Cardiac muscle cell (in vitro differentiated cells and primary cell): ENCODE measurements at regions not wholly inside any gene's neighbourhood (a gene's known extent, or its start where the extent isn't known, plus 50 kb on each side); places are given as distances from the start of the nearest gene placed in this dataset.

Experiments used
- DNase-seq, 2 donors: peaks; one replicate each; pipeline versions ENCODE4 v3.0.0 to v3.0.0-alpha.2; 2010 to 2017; ENCODE audit warnings: low read depth in 1 of 2, low spot score in 1 of 2
- H3K27ac ChIP-seq: fragments of 200-600 bp; sonication (generic); 2 replicates; pipeline ENCODE4 v1.5.1; 2016
- H3K27me3 ChIP-seq: fragments of 200-600 bp; sonication (generic); 2 replicates; pipeline ENCODE4 v1.6.0; 2016; ENCODE audit warnings: control low read depth
- H3K36me3 ChIP-seq: fragments of 200-600 bp; sonication (generic); 2 replicates; pipeline ENCODE4 v1.5.1; 2016; ENCODE audit warnings: control low read depth
- H3K4me1 ChIP-seq: fragments of 200-600 bp; sonication (generic); 2 replicates; pipeline ENCODE4 v1.8.1; 2017; ENCODE audit warnings: low read depth, mild to moderate bottlenecking, mixed run types
- H3K4me3 ChIP-seq: fragments of 200-600 bp; sonication (generic); 2 replicates; pipeline ENCODE4 v1.5.1; 2016; ENCODE audit warnings: mild to moderate bottlenecking
- H3K9me3 ChIP-seq: fragments of 200-600 bp; sonication (generic); 2 replicates; pipeline ENCODE4 v1.5.1; 2017; ENCODE audit warnings: low read depth, mild to moderate bottlenecking, control low read depth
- TF ChIP-seq, protein P1 (sequence below): IDR thresholded peaks from 2 replicates; pipeline ENCODE4 v1.5.1; 2012; ENCODE audit warnings: low read depth, mild to moderate bottlenecking, low read length

- H3K4me1 ChIP-seq, result no peaks in the 10 kb centered on the region
Measured at GRCh38 chr3:81432456-81432855, 329.0 kb downstream of the GBE1 start.

GRCh38 chr3:81426826-81427577 is 334.4 kb downstream of the GBE1 start:
- Histone ChIP-seq H3K4me1 (no peaks in the 10 kb centered on the region), H3K4me3 (no peak overlapping the region), H3K9me3 (no peaks in the 10 kb centered on the region), H3K36me3 (no peaks in the 10 kb centered on the region), H3K27ac (no peak overlapping the region), H3K27me3 (no peaks in the 10 kb centered on the region)
- no peak for DNase-seq
- TF ChIP-seq, protein P1, sequence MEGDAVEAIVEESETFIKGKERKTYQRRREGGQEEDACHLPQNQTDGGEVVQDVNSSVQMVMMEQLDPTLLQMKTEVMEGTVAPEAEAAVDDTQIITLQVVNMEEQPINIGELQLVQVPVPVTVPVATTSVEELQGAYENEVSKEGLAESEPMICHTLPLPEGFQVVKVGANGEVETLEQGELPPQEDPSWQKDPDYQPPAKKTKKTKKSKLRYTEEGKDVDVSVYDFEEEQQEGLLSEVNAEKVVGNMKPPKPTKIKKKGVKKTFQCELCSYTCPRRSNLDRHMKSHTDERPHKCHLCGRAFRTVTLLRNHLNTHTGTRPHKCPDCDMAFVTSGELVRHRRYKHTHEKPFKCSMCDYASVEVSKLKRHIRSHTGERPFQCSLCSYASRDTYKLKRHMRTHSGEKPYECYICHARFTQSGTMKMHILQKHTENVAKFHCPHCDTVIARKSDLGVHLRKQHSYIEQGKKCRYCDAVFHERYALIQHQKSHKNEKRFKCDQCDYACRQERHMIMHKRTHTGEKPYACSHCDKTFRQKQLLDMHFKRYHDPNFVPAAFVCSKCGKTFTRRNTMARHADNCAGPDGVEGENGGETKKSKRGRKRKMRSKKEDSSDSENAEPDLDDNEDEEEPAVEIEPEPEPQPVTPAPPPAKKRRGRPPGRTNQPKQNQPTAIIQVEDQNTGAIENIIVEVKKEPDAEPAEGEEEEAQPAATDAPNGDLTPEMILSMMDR, result no peak

More at GRCh38 chr3:81432456-81432855, 329.0 kb downstream of the GBE1 start:
- TF ChIP-seq, protein P1, result no peak
- H3K36me3 ChIP-seq, result no peaks in the 10 kb centered on the region
- H3K27ac ChIP-seq, result no peak overlapping the region
- no peak for DNase-seq
- no peak overlapping the region for H3K4me3 ChIP-seq
- H3K27me3 ChIP-seq, result no peaks in the 10 kb centered on the region
- no peaks in the 10 kb centered on the region for H3K9me3 ChIP-seq

DNA sequence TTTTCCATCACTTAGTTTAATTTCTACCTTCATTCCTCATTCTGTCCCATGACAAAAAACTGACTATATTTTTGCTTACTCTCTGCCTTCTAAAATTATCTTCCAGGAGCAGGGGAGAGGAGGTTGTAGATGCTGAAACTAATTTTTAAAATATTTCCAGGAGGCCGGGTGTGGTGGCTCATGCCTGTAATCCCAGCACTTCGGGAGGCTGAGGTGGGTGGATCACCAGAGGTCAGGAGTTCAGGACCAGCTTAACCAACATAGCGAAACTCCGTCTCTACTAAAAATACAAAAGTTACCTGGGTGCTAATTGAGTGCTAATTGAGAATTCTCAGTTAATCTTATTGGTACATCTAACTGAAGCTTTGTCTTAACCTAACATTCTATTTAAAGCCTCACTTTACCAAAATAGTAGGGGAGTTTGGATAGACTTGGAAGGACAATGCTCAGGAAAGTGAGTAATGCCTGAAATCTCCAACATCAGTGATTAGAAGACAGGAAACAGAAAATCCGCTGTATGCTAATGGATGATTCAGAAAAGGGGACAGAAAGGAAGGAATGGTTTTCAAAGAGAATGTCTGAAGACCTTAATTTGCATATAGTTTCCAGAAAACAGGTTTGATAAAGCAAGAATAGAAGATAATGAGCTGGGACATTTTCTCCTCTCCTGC is 336.1 kb downstream of the GBE1 start:
- no peak overlapping the region for H3K27ac ChIP-seq
- no peaks in the 10 kb centered on the region for H3K4me1 ChIP-seq
- TF ChIP-seq, protein P1, result no peak
- H3K27me3 ChIP-seq, result no peaks in the 10 kb centered on the region
- DNase-seq, result peak in 1 of 2 donors; percentile 59
- no peaks in the 10 kb centered on the region for H3K36me3 ChIP-seq
- no peak overlapping the region for H3K4me3 ChIP-seq
- H3K9me3 ChIP-seq, result no peaks in the 10 kb centered on the region

GRCh38 chr3:81419228-81419627 is 342.2 kb downstream of the GBE1 start:
- Histone ChIP-seq H3K9me3 (no peaks in the 10 kb centered on the region), H3K4me3 (no peak overlapping the region), H3K27ac (no peak overlapping the region), H3K36me3 (no peaks in the 10 kb centered on the region), H3K27me3 (no peaks in the 10 kb centered on the region), H3K4me1 (no peaks in the 10 kb centered on the region)
- TF ChIP-seq, protein P1, result peak; percentile 54
- DNase-seq, result peak in 1 of 2 donors; percentile 49

- Histone ChIP-seq H3K36me3 (no peaks in the 10 kb centered on the region), H3K4me1 (no peaks in the 10 kb centered on the region), H3K27ac (no peak overlapping the region), H3K9me3 (no peaks in the 10 kb centered on the region), H3K27me3 (no peaks in the 10 kb centered on the region), H3K4me3 (no peak overlapping the region)
- TF ChIP-seq, protein P1, result no peak
- DNase-seq, result no peak
Measured at GRCh38 chr3:81416812-81417211, 344.6 kb downstream of the GBE1 start.
